IMR-90 (cell line): ENCODE measurements at regions not wholly inside any gene's neighbourhood (a gene's known extent, or its start where the extent isn't known, plus 50 kb on each side); places are given as distances from the start of the nearest gene placed in this dataset.

ENCODE experiments used
- ATAC-seq: fragments of 200-7000 bp; cut with Tn5 transposase; 2 replicates; pipeline ENCODE4 v1.9.1; 2020; ENCODE audit warnings: low read depth, mild to moderate bottlenecking, moderate library complexity
- BruUV-seq: library from RNA; stranded (reverse); fragments of 400-500 nt; replicated peaks from 2 replicates; lab custom pipeline; 2021; lab: Mats Ljungman, UMichigan
- CTCF ChIA-PET: fragments of 300-600 bp; formaldehyde crosslinking; extraction: SDS; loops from one replicate; lab custom pipeline; 2021; ENCODE audit warnings: antibody characterized with exemption; lab: Yijun Ruan, JAX
- POLR2A ChIA-PET: fragments of 300-600 bp; sonication (Branson Sonifier 250); formaldehyde crosslinking; loops from one replicate; lab custom pipeline; 2022; ENCODE audit warnings: antibody characterized with exemption; ENCODE audit not compliant: unreplicated experiment; lab: Charles Lee
- DNase-seq: peaks from one replicate; pipeline ENCODE4 v3.0.0; 2013
- H2AFZ ChIP-seq: replicated peaks from 2 replicates; pipeline ENCODE3; 2013; ENCODE audit warnings: low read length, mild to moderate bottlenecking; ENCODE audit not compliant: poor library complexity
- H2AK5ac ChIP-seq: 2 replicates; pipeline ENCODE4 v1.6.1; 2013; ENCODE audit warnings: low read depth, low read length, inconsistent platforms
- H2AK9ac ChIP-seq: replicated peaks from 2 replicates; pipeline ENCODE3; 2013; ENCODE audit warnings: mild to moderate bottlenecking, low read depth, low read length, moderate library complexity; ENCODE audit not compliant: poor library complexity
- H2BK120ac ChIP-seq: 2 replicates; pipeline ENCODE4 v1.6.1; 2013; ENCODE audit warnings: low read depth, low read length, inconsistent platforms
- H2BK15ac ChIP-seq: 3 replicates; pipeline ENCODE4 v1.6.1; 2013; ENCODE audit warnings: low read depth, low read length, inconsistent platforms
- H2BK20ac ChIP-seq: 2 replicates; pipeline ENCODE4 v1.6.1; 2013; ENCODE audit warnings: low read depth, mild to moderate bottlenecking, inconsistent platforms, low read length, moderate library complexity
- H2BK5ac ChIP-seq: 2 replicates; pipeline ENCODE4 v1.6.1; 2013; ENCODE audit warnings: mild to moderate bottlenecking, low read depth, low read length, inconsistent platforms; ENCODE audit not compliant: poor library complexity, severe bottlenecking
- H3K14ac ChIP-seq: replicated peaks from 2 replicates; pipeline ENCODE4 v1.6.1; 2013; ENCODE audit warnings: low read depth, low read length, inconsistent platforms
- H3K18ac ChIP-seq: 2 replicates; pipeline ENCODE4 v1.6.1; 2013; ENCODE audit warnings: low read depth, low read length, control low read depth
- H3K23ac ChIP-seq: 2 replicates; pipeline ENCODE4 v1.6.1; 2013; ENCODE audit warnings: low read depth, low read length, inconsistent platforms
- H3K27ac ChIP-seq: 2 replicates; pipeline ENCODE4 v1.5.1; 2013; ENCODE audit warnings: mild to moderate bottlenecking, control low read depth, low read length; ENCODE audit not compliant: insufficient read depth
- H3K27me3 ChIP-seq: 2 replicates; pipeline ENCODE4 v1.6.1; 2013; ENCODE audit warnings: low read length; ENCODE audit not compliant: control insufficient read depth, insufficient read depth
- H3K36me3 ChIP-seq: 2 replicates; pipeline ENCODE4 v1.6.1; 2013; ENCODE audit warnings: low read length, mixed read lengths; ENCODE audit not compliant: control insufficient read depth, insufficient read depth
- H3K4ac ChIP-seq: 2 replicates; pipeline ENCODE4 v1.6.1; 2013; ENCODE audit warnings: low read depth, low read length, inconsistent platforms
- H3K4me1 ChIP-seq: 2 replicates; pipeline ENCODE4 v1.6.1; 2013; ENCODE audit warnings: low read length, mixed read lengths; ENCODE audit not compliant: control insufficient read depth, insufficient read depth
- H3K4me2 ChIP-seq: 2 replicates; pipeline ENCODE4 v1.6.1; 2013; ENCODE audit warnings: low read depth, mild to moderate bottlenecking, control low read depth, low read length, moderate library complexity
- H3K4me3 ChIP-seq: 2 replicates; pipeline ENCODE4 v1.5.1; 2013; ENCODE audit warnings: low read depth, mild to moderate bottlenecking, control low read depth, low read length, moderate library complexity; ENCODE audit not compliant: insufficient read depth
- H3K56ac ChIP-seq: 2 replicates; pipeline ENCODE4 v1.6.1; 2013; ENCODE audit warnings: low read length, inconsistent platforms; ENCODE audit not compliant: insufficient read depth; ENCODE audit errors: extremely low read depth
- H3K79me1 ChIP-seq, 2 experiments: 2 replicates each; pipeline ENCODE4 v1.6.1; 2013; ENCODE audit warnings: low read length in 2 of 2, inconsistent platforms in 1 of 2, low read depth in 1 of 2
- H3K9ac ChIP-seq: 2 replicates; pipeline ENCODE4 v1.6.1; 2013; ENCODE audit warnings: low read depth, low read length, control low read depth
- H3K9me1 ChIP-seq: 2 replicates; pipeline ENCODE4 v1.6.1; 2013; ENCODE audit warnings: low read length, inconsistent platforms; ENCODE audit not compliant: insufficient read depth
- H3K9me3 ChIP-seq: 2 replicates; pipeline ENCODE4 v1.6.1; 2013; ENCODE audit warnings: low read length; ENCODE audit not compliant: control insufficient read depth, insufficient read depth
- H4K20me1 ChIP-seq: 2 replicates; pipeline ENCODE4 v1.6.1; 2013; ENCODE audit warnings: low read length, inconsistent platforms; ENCODE audit not compliant: insufficient read depth
- H4K5ac ChIP-seq: 2 replicates; pipeline ENCODE4 v1.6.1; 2013; ENCODE audit warnings: mild to moderate bottlenecking, low read depth, low read length, control low read depth
- H4K8ac ChIP-seq, 2 experiments: 2 replicates each; pipeline ENCODE4 v1.6.1; 2013; ENCODE audit warnings: low read depth in 2 of 2, low read length in 2 of 2, control low read depth in 1 of 2, inconsistent platforms in 1 of 2
- H4K91ac ChIP-seq: 2 replicates; pipeline ENCODE4 v1.6.1; 2013; ENCODE audit warnings: low read depth, low read length, inconsistent platforms; ENCODE audit not compliant: insufficient read depth
- BHLHE40 ChIP-seq: fragments of 150-350 bp; IDR thresholded peaks from 2 replicates; pipeline ENCODE4 v1.6.1; 2016; ENCODE audit warnings: mild to moderate bottlenecking, low read depth, low read length
- CEBPB ChIP-seq: IDR thresholded peaks from 2 replicates; pipeline ENCODE4 v1.6.1; 2012; ENCODE audit warnings: low read depth, low read length, improper control_type of control experiment
- MAZ ChIP-seq: IDR thresholded peaks from 2 replicates; pipeline ENCODE4 v1.6.1; 2012; ENCODE audit warnings: low read depth, mild to moderate bottlenecking, low read length, improper control_type of control experiment, moderate library complexity, borderline replicate concordance
- NFE2L2 ChIP-seq: fragments of 150-350 bp; IDR thresholded peaks from 2 replicates; pipeline ENCODE4 v1.6.1; 2016; ENCODE audit warnings: low read depth, mild to moderate bottlenecking, low read length
- RCOR1 ChIP-seq: IDR thresholded peaks from 2 replicates; pipeline ENCODE4 v1.6.1; 2012; ENCODE audit warnings: mild to moderate bottlenecking, low read length, improper control_type of control experiment; ENCODE audit not compliant: insufficient replicate concordance
- WGBS, 2 experiments: methylation state at CpG; one replicate each; pipeline versions ENCODE4 v1.1.5 to v1.1.7; 2013; ENCODE audit warnings: missing lambda C conversion rate in 2 of 2; ENCODE audit not compliant: insufficient read length in 1 of 2; ENCODE audit errors: extremely low coverage in 2 of 2; 5-methylcytosine and 5-hydroxymethylcytosine counted together
- dilution Hi-C: fragments of 300-500 bp; cut with HindIII; formaldehyde crosslinking; loops from one replicate; pipeline ENCODE4 v1.14.3; 2018; ENCODE audit warnings: low sequenced_read_pairs; ENCODE audit not compliant: unreplicated experiment
- in situ Hi-C: fragments of 300-500 bp; cut with MboI; formaldehyde crosslinking; loops from 3 replicates; pipeline ENCODE4 v1.14.3; 2019; ENCODE audit warnings: low sequenced_read_pairs, inconsistent platforms, mixed read lengths
- intact Hi-C: fragments of 100-400 bp; cut with micrococcal nuclease; formaldehyde crosslinking; loops from 2 replicates; pipeline ENCODE4 v1.10.0; 2022

GRCh38 chr5:67677422-67677970 is 480.9 kb upstream of the CD180 start:
- no peak overlapping the region for H2AK9ac ChIP-seq

More at GRCh38 chr5:67677422-67677970, 480.9 kb upstream of the CD180 start:
- DNase-seq (no peak), ATAC-seq (no peak)
- Histone ChIP-seq H3K79me1 (no peaks in the 10 kb centered on the region), H3K9me1 (no peaks in the 10 kb centered on the region), H3K4me2 (no peak overlapping the region), H4K8ac (no peak overlapping the region), H2BK5ac (no peak overlapping the region), H4K91ac (no peak overlapping the region), H2BK20ac (no peak overlapping the region), H3K27ac (no peak overlapping the region), H3K9me3 (no peaks in the 10 kb centered on the region), H2AK5ac (no peak overlapping the region), H3K4me3 (no peak overlapping the region), H2BK120ac (no peak overlapping the region), H4K20me1 (no peaks in the 10 kb centered on the region), H2AFZ (no peak overlapping the region), H4K5ac (no peak overlapping the region), H3K27me3 (no peaks in the 10 kb centered on the region), H3K56ac (no peak overlapping the region), H3K4me1 (no peaks in the 10 kb centered on the region), H3K18ac (no peak overlapping the region), H2BK15ac (no peak overlapping the region), H3K14ac (no peak overlapping the region), H3K9ac (no peak overlapping the region), H3K4ac (no peak overlapping the region), H3K36me3 (no peaks in the 10 kb centered on the region), H3K23ac (no peak overlapping the region)
- TF ChIP-seq MAZ, result no peak
- no peak for TF ChIP-seq BHLHE40
- no peak for TF ChIP-seq RCOR1
- TF ChIP-seq NFE2L2, result no peak
- TF ChIP-seq CEBPB, result no peak
- in situ Hi-C loops (no loop called here), intact Hi-C loops (no loop called here), dilution Hi-C loops (no loop called here)
- ChIA-PET CTCF (interaction anchor here (0.9 kb wide), 1 partner anchor 110 kb away, joined by 3 read pairs; no protein-coding TSS in a partner anchor), POLR2A (no interaction called here)
- WGBS, 2 experiments, result 40% methylated on average over 1 of the region's 2 CpGs; no CpG with 5 or more reads in 1 of the 2 experiments
- no TSS peak for BruUV-seq
